Mesothelial cell of epicardium (in vitro differentiated cells): ENCODE measurements at regions not wholly inside any gene's neighbourhood (a gene's known extent, or its start where the extent isn't known, plus 50 kb on each side); places are given as distances from the start of the nearest gene placed in this dataset.

Experiments used
- DNase-seq, 2 experiments: peaks; one replicate each; pipeline ENCODE4 v3.0.0; 2021; ENCODE audit warnings: low spot score in 2 of 2; ENCODE audit not compliant: unreplicated experiment in 2 of 2
- H3K27ac Mint-ChIP-seq: 2 replicates; pipeline ENCODE4 v1.8.0; 2021; ENCODE audit warnings: mixed read lengths
- H3K27me3 Mint-ChIP-seq: 2 replicates; pipeline ENCODE4 v1.8.0; 2021; ENCODE audit warnings: low read depth, mixed read lengths
- H3K36me3 Mint-ChIP-seq: 2 replicates; pipeline ENCODE4 v1.8.0; 2021; ENCODE audit warnings: mixed read lengths
- H3K4me1 Mint-ChIP-seq: 2 replicates; pipeline ENCODE4 v1.8.0; 2021; ENCODE audit warnings: mixed read lengths
- H3K4me3 Mint-ChIP-seq: 2 replicates; pipeline ENCODE4 v1.8.0; 2021; ENCODE audit warnings: mild to moderate bottlenecking, moderate library complexity, mixed read lengths
- H3K9me3 Mint-ChIP-seq: 2 replicates; pipeline ENCODE4 v1.8.0; 2021; ENCODE audit warnings: mixed read lengths
- TF ChIP-seq, protein P1 (sequence below): fragments of 200-600 bp; sonication (generic); IDR thresholded peaks from one replicate; pipeline ENCODE4 v1.5.0; 2021; ENCODE audit warnings: antibody characterized with exemption; ENCODE audit not compliant: unreplicated experiment

DNA sequence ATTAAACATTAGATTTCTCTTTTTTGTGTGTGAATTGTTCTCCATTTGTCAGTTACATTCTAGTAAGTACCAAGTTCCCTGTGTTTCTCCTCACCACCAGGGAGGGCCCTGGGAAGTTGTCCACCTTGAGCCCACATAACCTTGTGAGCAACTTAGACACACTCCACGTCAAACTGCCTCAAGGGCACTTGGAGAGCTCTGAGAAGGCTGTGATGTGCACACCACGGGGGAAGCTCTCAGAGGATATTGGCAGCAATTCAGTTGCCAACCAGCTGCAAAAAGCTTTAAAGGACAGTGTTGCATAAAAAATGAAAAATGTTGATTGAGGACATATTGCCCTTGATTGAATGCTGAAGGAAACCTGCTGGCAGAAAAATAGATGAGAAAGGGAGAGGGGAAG lies 743.6 kb downstream of the RNF144A start:
- H3K9me3 Mint-ChIP-seq, result peaks cover 13% of the 10 kb centered on the region
- DNase-seq, result no peak
- no peak overlapping the region for H3K27ac Mint-ChIP-seq
- no peaks in the 10 kb centered on the region for H3K36me3 Mint-ChIP-seq
- TF ChIP-seq, protein P1, sequence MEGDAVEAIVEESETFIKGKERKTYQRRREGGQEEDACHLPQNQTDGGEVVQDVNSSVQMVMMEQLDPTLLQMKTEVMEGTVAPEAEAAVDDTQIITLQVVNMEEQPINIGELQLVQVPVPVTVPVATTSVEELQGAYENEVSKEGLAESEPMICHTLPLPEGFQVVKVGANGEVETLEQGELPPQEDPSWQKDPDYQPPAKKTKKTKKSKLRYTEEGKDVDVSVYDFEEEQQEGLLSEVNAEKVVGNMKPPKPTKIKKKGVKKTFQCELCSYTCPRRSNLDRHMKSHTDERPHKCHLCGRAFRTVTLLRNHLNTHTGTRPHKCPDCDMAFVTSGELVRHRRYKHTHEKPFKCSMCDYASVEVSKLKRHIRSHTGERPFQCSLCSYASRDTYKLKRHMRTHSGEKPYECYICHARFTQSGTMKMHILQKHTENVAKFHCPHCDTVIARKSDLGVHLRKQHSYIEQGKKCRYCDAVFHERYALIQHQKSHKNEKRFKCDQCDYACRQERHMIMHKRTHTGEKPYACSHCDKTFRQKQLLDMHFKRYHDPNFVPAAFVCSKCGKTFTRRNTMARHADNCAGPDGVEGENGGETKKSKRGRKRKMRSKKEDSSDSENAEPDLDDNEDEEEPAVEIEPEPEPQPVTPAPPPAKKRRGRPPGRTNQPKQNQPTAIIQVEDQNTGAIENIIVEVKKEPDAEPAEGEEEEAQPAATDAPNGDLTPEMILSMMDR, result no peak
- no peak overlapping the region for H3K4me3 Mint-ChIP-seq
- no peaks in the 10 kb centered on the region for H3K27me3 Mint-ChIP-seq
- no peaks in the 10 kb centered on the region for H3K4me1 Mint-ChIP-seq

DNA sequence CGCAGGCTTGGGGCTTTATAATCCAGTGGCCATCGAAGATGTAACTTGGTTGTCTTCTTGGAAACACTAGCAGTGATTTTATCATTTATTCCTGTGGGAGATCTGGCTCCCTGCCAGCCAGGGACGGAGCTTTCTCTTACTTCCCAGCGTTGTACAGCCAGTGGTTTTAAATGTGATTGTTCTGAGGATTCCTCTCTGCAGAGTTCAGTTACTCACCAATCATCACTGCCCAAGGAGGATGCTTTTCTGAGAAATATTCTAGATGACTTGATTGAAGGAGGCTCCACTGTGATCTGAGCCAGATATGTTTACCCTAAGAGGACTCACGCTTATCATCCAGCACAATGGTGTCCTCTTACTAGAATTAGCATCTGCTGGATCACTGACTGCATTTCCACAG lies 744.3 kb downstream of the RNF144A start:
- Mint-ChIP-seq H3K36me3 (no peaks in the 10 kb centered on the region), H3K4me3 (no peak overlapping the region), H3K27me3 (no peaks in the 10 kb centered on the region), H3K9me3 (peaks cover 13% of the 10 kb centered on the region), H3K4me1 (no peaks in the 10 kb centered on the region), H3K27ac (no peak overlapping the region)
- DNase-seq, result no peak
- TF ChIP-seq, protein P1, result no peak

- Mint-ChIP-seq H3K36me3 (no peaks in the 10 kb centered on the region), H3K27ac (no peak overlapping the region)
- TF ChIP-seq, protein P1, result no peak
Measured at GRCh38 chr2:7665880-7666279, 748.7 kb downstream of the RNF144A start.

DNA sequence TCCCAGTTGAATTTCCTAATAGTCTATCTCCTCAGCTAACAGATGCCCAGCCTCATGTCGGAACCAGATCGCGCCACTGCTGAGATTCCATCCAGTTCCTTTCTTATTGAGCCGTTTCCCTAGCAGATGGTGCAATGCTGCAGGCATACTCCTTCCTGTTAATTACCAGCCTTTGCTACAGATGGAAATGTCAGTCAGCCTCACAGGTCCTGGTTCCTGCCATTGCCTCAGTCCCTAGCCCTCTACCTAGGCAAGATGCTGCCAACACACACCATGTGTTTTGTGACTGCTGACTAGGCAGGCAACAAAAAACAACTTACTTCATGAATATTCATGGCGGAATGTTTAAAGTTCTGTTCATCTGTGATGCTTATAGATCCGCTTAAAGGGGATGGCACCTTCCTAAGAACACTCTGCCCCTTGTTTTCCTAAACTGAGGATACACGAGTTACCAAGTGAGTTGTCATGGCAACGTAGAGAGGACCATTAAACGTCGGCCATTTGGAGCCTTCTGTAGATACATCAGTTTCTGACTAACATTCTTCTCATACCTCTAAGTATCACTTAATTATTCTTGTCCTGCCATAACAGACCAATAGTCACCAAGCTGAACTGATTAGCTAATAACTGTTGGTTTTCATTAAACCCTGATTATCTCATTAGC lies 749.5 kb downstream of the RNF144A start:
- H3K4me1 Mint-ChIP-seq, result no peaks in the 10 kb centered on the region
- TF ChIP-seq, protein P1, result no peak
- no peaks in the 10 kb centered on the region for H3K36me3 Mint-ChIP-seq
- no peaks in the 10 kb centered on the region for H3K9me3 Mint-ChIP-seq
- DNase-seq, result no peak
- no peak overlapping the region for H3K27ac Mint-ChIP-seq
- H3K27me3 Mint-ChIP-seq, result no peaks in the 10 kb centered on the region
- no peak overlapping the region for H3K4me3 Mint-ChIP-seq

More at GRCh38 chr2:7665880-7666279, 748.7 kb downstream of the RNF144A start:
- H3K27me3 Mint-ChIP-seq, result no peaks in the 10 kb centered on the region
- no peaks in the 10 kb centered on the region for H3K4me1 Mint-ChIP-seq
- no peak for DNase-seq
- H3K4me3 Mint-ChIP-seq, result no peak overlapping the region
- H3K9me3 Mint-ChIP-seq, result no peaks in the 10 kb centered on the region

- Mint-ChIP-seq H3K4me3 (no peak overlapping the region), H3K4me1 (no peaks in the 10 kb centered on the region), H3K36me3 (no peaks in the 10 kb centered on the region), H3K27me3 (no peaks in the 10 kb centered on the region), H3K27ac (no peak overlapping the region), H3K9me3 (peaks cover 3% of the 10 kb centered on the region)
- DNase-seq, result no peak
- TF ChIP-seq, protein P1, result no peak
Measured at GRCh38 chr2:7667260-7667757, 750.1 kb downstream of the RNF144A start.
